Hematopoietic multipotent progenitor cell treated with erythropoietin and hydrocortisone succinate and interleukin-3 and kit ligand, for 8 days (in vitro differentiated cells): ENCODE measurements at regions not wholly inside any gene's neighbourhood (a gene's known extent, or its start where the extent isn't known, plus 50 kb on each side); places are given as distances from the start of the nearest gene placed in this dataset.
"Not testable (repeated sequence)": the region's sequence is repeated elsewhere in the genome, so short reads cannot be mapped to it uniquely, and the experiment has no call there.

Experiments
- DNase-seq: peaks from one replicate; pipeline ENCODE4 v3.0.0-alpha.2; 2015

DNA sequence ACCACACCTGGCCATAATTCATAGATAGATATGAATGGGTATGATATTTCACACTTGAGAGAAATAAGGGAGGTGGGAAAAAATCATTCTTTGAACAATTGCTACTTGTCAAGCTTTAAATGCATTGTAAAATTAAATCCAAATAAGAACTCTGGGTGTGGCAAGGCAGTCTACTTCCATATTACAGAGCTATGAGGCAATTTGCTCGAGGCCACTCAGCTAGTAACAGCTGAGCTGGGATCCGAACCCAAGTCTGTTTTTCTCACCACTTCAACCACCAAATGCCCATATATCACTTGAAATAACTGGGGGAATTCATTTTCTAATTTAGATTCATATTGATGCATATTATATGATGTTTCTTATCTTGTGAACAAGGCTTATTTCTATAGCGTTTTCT lies 482.2 kb upstream of the ADAMTS9 start:
- DNase-seq = no peak

DNA sequence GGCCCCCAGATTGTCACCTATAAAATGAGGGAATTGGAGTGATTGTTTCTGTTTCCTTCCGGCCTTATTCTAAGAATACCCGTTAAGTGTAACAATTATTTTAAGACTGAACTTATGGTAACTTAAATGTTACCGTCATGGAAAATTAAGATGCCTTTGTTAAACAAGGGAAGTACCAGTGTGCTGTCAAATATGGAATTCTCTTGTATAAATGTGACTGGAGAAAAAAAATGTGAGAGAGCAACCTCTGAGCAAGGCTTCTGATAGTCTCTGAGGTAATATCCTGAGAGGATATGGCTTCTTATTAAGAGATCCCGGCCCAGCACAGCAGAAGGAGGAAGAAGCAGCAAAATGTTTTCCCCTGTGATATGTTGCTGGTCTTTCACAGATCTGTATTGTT lies 480.7 kb upstream of the ADAMTS9 start:
- DNase-seq = no peak

DNA sequence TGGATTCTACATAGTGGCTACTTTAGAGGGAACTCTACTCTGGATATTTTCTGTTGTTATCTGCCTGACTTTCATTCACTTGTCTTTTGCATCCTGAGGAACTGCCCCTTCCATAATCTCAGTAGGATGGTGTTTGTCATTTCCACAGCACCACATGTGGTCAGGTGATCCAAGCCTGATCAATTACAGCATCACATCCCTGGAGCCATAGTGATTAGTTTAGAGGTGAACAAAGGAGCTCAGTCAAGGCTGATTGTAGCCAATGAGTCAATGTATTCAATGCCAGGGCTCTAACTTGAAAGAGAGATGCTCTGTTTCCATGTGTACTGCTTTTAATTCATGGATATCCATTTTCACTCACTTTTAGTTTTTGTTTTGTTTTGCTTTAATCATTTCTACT lies 478.7 kb upstream of the ADAMTS9 start:
- DNase-seq = no peak

DNA sequence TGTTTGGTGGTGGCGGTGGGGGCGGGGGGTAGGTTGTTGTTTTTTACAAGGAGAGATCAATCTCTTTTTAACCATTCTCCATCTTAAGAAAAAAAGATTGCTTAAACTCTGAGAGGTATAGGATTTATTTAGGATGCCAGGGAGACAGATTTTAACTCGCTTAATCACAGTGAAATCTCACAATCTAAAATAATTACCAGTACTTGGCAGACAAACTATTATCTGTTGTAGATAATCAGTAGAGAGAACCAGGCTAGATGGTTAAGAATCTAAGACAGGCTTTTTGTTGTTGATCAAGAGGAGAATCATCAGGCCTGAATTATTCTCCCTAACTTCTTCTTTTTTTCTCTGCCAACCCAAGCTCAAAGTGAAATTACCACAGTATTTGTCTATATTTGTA lies 470.2 kb upstream of the ADAMTS9 start:
- DNase-seq = no peak

DNA sequence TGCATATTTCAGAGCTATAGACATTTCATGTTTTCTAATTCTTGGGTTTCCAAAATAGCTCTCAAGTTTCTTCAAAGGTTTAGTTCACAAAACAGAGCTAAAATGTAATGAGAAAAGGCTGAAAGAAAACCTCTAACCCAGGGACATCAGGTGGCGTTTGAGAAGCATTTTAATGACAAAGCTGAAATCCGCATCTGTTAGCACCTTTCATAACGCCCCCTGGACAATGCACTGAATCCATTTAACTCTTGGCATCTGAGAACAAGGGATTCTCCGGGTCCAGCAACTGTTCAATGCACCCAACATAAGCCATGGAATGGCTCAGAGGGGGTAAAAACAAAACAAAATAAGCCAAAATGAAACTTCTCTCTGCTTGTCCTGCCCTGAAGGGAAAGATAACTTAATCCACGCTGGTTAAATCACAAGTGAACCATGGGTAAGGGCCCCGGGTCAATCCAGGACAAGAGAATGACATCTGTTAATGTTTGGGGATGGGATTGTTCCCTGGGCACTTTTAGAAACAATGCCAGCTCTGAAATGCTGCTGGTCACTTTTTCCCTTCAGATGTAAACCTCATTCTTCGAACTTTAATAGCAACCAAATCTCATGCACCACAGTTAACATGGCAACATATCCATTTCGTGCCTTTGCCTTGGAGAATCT lies 466.2 kb upstream of the ADAMTS9 start:
- DNase-seq = no peak

DNA sequence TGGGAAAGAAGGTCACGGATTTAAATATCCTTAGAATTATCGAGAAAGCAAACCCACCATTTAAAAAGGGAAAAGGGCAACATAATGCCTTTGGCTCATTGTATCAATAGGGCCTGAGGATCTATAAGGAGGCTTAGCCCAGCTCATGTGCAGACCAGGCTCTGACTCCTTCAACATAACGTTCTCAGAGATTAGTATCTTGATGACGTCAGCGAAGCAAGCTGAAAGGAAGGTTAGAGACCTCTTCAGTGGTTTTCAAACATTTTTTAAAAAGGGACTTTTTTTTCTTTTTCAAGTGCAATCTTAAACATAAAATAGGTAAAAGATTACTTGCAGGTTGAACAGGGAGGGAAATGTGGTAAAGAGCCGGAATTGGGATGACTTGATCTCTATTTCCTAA lies 463.9 kb upstream of the ADAMTS9 start:
- no peak for DNase-seq

DNA sequence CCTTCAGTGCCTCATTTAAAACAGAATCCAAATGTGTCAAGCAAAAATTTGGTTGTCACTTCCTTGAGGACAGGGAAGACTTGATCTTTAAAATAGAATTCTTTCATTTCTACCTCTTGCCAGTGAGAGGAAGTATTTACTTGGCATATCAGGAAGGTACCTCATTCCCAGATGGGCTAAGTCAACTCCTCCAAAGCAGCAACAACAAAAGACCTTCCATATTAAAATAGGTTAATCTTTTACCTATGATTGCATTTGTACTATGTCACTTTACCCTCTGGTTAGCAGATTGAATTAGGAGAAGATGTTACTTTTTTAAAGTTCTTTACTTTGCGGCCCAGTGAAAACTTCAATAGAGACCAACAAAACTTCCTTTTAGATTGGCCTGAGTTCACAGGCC lies 462.1 kb upstream of the ADAMTS9 start:
- no peak for DNase-seq

DNA sequence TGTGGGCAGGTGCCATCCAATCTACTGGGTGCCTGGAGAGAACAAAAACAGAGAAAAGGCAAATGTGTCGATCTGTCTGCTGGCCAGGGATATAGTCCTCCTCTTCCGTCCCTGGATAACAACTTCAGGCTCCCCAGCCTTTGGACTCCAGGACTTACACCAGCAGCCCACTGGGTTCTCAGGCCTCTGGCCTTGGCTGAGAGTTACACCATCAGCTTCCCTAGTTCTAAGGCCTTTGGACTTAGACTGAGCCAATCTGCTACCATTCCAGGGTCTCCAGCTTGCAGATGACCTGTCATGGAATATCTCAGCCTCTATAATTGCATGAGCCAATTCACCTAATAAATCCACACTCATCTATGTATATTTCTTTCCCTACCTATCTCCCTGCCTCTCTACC lies 460.9 kb upstream of the ADAMTS9 start:
- DNase-seq = no peak

DNA sequence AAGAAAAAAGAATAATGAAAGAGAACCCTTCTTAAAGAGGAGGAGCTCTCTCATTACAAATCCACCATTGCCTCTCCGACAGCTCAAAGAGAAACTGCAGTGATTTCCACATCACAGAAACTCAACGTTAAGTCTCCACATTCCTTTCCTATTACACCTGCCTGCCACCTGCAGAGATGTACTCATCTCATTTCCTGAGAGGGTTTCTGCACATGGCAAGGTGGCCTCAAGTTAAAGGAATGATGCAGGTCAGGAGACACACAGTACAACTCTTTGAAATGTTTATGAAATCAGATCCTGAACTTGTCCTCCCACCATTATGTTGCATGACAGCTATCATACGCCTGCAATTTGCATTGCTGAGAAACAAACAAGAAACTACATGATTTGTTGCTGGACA lies 458.4 kb upstream of the ADAMTS9 start:
- no peak for DNase-seq

DNA sequence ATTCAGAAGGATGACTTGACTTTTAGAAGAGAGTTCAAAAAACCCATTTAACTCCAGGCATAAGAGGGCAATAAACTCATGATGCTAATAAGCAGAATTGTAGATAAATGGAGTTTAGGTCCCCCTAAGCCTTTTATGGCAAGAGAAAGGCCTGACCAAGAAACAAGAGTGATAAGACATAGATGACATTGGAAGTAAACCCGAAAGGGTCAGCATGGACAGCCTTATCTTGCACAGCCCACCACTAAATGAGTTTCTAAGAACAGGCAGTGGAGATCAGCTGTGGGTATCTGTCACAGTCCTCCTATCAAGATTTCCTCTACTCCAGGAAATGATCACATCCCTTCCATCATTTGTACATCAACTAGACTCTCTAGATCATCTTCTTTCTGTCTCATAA lies 457.9 kb upstream of the ADAMTS9 start:
- no peak for DNase-seq

DNA sequence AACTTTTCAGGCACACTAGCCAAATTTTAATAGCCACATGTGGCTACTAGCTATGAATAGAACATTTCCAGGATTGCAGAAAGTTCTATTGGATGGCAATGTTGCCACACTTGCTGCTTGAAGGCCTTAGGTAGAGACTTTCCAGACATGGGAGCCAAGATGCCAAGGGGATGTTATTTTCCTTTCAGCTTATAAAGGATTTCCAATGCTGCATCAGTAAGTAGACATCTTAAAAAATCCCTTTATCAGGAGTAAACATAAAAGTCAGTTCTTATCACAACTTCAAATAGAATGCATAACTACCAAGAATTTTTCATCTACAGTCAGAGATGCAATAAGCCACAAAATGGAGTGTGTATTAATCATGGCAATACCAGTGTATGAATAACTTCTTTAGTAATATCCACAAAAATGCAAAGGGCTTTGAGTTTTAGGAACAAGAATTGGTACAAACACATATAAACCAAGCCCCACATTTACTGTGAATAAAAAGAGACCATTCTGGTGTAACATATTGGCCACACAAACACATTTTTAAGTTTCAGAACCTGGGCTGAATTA lies 457.1 kb upstream of the ADAMTS9 start:
- no peak for DNase-seq

DNA sequence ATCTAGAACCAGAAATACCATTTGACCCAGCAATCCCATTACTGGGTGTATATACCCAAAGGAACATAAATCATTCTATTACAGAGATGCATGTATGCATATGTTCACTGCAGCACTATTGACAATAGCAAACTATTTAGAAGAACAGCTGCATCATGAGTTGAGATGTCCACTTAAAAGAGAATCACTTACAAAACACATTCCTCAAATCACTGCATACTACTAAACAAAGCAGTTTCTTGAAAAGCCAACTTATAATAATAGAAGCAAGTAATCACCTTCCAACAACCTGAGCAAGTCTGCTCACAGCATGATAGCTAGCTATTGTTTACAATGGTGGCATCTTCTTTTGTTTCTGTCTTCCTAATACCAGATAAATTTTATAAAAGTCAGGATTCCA lies 454.7 kb upstream of the ADAMTS9 start:
- no peak for DNase-seq

DNA sequence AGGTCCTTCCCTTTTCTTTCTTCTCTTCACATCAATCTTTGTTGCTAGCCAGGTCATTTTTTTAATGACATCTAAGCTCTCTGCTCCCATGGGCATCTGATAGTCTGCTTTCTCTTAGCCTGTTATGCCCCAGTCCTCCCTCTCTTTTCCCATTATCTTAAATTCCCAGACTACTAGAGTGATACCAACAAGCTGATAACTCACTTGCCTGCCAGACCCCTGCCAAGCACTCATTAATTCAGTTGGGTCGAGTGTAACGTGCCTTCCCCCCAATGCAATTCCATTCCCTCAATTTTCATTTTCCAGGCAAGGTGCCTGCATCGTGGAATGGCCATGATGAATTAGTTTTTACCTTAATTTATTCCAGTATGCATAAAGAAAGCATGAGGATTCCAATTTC lies 450.8 kb upstream of the ADAMTS9 start:
- no peak for DNase-seq

DNA sequence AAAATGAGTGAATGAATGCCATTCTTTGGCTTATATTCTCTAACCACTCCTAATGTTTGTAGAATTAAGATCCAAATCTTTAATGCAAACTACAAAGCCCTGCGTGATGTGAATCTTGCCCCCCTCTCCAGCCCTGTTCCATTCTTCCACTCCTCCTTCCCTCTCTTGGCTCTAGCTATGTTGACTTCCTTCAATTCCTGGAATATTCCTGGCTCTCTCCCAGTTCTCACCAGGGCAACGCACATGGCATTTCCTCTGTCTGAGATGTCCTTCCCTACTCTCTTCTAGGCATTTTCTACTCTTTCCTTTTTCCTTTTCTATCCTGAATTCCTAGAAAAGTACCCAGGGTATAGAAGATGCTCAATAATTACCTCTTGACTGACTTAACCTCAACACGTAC lies 446.0 kb upstream of the ADAMTS9 start:
- not testable (repeated sequence) for DNase-seq

DNA sequence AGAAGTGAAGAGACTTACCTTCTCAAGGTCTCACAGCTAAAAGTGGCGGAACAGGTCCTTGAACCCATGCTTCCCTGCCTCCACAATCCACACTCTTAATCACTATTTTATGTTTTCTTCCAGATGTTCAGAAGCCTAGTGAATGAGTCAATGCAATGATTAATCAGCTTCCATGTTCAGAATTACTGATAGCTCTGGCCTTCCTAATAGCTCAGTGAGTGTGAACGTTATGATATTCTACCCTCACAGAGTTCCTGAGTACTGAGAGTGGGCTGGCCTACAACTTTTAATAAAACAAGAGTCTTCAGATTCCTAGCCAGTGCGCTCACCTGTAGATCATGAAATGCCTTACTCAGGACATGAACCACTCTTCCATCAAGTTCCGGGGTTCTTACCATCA lies 443.0 kb upstream of the ADAMTS9 start:
- no peak for DNase-seq

DNA sequence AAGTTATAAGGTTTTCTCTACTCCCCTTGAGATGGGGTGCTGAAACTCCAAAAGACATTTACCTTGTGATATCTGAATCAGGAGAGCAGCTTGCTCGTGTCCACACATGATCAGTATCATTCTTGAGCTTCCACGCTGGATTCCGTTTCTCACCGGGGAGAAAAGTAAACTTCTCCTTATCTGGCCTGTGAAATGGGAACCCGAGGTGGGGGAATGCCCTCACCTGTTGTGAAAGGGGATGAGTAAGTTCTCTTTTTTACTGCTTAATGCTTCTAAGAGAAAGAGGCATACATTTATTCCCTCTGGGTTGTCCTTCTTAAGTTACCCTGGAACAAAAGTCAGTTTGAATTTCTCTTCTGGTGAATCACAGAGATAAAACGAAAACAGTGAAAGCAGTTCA lies 440.5 kb upstream of the ADAMTS9 start:
- no peak for DNase-seq

DNA sequence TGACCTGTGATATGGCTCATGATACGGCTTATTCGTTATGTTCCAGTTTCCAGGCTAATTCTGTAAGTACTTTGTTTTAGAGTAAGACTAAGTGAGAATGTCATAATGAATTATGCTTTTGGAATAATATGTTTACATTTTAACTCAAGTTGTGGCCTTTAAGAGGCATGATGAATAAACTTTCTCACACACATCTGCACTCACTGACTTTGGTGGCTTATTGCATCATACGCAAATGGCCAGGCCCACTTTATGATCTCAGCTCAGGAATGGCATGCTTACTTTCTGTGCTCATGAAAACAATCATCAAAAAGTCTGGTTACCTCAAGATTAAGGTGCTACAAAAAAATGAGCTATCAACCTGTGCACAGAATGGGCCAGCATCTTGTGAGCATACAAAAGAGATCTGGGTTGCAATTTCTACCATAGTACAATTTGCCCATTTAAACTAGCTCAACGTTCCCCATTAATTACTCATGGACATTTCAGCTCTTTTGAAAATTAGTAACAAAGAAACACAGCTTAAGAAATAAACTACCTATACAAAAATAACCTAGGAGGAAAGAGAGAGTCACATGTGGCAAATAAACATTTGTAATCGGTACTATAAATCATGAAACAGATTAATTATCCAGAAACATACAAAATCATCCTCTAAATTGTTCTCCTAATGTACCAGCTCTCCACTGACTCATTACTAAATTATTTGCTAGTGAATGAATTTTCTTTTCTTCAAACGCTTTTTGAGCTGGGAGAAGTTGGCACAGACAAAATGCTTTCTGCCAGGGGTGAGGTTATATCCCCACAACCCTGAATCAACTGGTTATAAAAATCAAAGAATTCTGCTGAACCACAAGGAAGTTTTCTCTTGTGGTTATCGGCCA lies 439.0 kb upstream of the ADAMTS9 start:
- DNase-seq = no peak

DNA sequence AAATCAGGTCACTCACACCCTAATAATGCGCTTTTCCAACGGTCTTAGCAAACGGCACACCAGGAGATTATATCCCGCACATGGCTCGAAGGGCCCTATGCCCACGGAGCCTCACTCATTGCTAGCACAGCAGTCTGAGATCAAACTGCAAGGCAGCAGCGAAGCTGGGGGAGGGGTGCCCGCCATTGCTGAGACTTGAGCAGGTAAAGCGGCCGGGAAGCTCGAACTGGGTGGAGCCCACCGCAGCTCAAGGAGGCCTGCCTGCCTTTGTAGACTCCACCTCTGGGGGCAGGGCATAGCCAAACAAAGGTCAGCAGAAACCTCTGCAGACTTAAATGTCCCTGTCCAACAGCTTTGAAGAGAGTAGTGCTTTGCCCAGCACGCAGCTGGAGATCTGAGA lies 432.4 kb upstream of the ADAMTS9 start:
- not testable (repeated sequence) for DNase-seq

DNA sequence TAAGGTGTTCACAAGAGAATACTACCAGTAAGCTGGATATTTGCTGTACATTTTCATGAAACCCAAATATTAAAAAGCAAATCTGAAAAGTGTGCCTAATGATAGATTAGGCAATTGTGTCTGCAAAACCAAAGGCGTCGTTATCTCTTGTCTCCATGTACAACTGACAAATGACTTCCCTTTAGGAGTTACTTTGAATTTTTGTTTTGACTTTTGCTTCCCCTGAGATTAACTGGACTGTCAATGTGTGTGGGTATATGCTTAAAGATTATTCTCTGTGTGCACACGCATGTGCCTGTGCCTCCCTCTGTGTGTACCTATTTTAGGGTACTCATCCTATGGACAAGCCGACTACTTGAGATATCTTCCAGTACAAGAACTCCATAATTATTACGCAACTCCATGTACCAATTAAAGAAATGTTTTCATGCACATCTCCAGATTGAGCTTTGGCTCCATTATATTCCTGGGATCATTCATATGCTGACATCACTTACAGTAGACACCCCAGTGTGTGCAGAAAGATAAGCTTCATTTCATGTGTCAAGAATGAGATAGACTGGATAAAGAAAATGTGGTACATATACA lies 431.2 kb upstream of the ADAMTS9 start:
- DNase-seq = no peak

DNA sequence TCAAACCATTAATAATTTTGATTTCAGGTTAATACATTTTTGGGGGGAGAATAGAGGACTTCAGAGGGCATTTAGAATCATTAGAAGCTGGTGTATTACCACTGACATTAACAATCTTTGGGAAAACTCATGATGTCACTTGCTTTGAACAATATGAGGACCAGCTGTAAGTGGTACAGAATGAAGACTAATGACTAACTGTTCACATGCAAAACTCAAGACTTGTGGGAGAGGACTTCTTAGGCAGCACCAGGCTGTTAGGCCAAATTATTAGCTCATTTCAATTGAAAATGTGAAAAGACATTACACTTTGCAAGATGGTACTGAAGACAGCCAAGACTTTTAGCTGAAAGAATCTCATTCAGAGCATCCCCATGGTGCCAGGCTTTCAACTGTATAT lies 426.2 kb upstream of the ADAMTS9 start:
- DNase-seq = no peak

DNA sequence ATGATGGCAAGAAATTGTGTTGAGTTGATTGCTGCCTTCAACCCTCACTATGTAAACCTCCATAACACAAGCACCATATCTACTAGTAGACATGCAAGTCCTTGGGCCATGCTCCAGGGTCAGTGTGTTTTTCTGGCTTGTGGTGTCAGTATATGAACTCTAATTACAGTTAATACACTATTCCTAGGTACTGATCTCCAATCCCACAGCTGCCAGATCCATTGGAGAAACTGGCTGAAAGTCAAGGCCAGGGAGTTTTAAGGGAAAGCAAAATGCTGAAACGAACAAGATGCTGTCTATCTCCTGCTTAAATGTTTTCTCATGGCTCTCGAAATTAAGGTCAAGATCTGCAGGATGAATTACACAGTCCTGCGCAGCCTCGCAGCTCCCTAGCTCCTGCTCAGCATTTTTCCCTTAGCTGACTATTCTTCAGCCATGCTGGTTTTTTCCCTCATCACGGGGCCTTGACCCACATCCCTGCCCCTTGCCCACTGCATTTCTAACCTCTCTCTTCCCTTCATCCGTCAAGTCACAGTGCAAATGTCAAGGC lies 425.0 kb upstream of the ADAMTS9 start:
- no peak for DNase-seq

DNA sequence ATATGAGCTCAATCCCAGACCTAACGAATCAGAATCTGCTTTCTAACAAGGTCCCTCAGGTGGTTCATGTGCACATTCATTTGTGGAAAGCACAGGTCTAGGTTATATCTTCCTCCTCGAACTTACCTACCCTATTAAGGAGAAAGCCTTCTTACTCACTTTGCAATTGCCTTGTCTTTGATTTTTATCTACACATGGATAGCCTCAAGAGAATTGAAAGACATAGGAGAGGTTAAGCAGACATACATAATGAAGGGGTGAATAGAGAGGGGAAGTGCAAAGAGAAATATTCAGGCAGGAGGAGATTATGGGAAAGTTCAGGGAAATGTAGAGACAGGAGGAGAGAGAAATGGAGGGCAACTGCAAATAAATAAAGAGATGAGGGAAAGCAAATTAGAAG lies 422.9 kb upstream of the ADAMTS9 start:
- no peak for DNase-seq

DNA sequence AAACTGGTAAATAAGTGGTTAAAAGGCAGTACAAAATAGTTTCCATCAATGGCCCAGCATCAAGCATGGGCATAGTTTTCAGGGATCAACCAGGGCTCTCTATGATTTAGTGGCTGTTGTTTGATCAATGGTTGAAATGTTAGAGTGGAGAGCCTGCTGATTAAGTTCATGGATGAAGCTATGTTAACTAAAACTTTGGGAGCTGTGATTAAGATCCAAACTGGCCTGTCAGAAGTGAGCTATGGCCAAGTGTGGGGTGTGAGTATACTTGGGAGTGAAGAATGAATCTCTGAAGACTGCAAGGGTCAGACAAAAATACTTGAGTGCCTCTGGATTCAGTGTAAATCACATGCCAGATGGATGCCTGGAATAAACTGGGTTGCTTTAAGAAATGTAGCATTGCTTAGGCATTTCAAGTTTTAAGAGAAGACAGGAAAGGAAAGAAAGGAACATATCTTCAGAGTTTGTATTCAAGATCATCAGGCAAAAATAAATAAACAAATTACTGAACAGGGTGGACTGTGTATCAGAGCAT lies 422.2 kb upstream of the ADAMTS9 start:
- no peak for DNase-seq
